HCT116 (cell line): ENCODE measurements at regions not wholly inside any gene's neighbourhood (a gene's known extent, or its start where the extent isn't known, plus 50 kb on each side); places are given as distances from the start of the nearest gene placed in this dataset.

Source experiments
- CEBPB ChIP-seq: IDR thresholded peaks from 2 replicates; pipeline ENCODE4 v1.6.1; 2012; ENCODE audit warnings: low read depth
- ELF1 ChIP-seq: IDR thresholded peaks from 2 replicates; pipeline ENCODE4 v1.6.1; 2012; ENCODE audit warnings: low read depth, borderline replicate concordance
- EZH2 ChIP-seq: fragments of 200-600 bp; sonication (generic); IDR thresholded peaks from 2 replicates; pipeline ENCODE4 v1.6.1; 2017; ENCODE audit warnings: antibody characterized with exemption, mixed run types
- JUND ChIP-seq: IDR thresholded peaks from 2 replicates; pipeline ENCODE4 v1.6.1; 2012
- POLR2A ChIP-seq: IDR thresholded peaks from 2 replicates; pipeline ENCODE4 v1.7.0; 2011; ENCODE audit warnings: borderline replicate concordance; ENCODE audit not compliant: insufficient read depth, insufficient read length; ENCODE audit errors: extremely low read depth
- POLR2AphosphoS5 ChIP-seq: IDR thresholded peaks from 2 replicates; pipeline ENCODE4 v1.6.1; 2011; ENCODE audit warnings: mild to moderate bottlenecking, low read depth, low read length, moderate library complexity
- TF ChIP-seq, protein P1 (sequence below), 3 experiments: fragments of 200-600 bp in 1 of 3; sonication (generic) in 1 of 3; IDR thresholded peaks in 2 of 3; conservative IDR thresholded peaks in 1 of 3; 2 replicates each; pipeline ENCODE4 v1.5.1; 2012 to 2017; ENCODE audit warnings: low read depth in 2 of 3, low read length in 2 of 3, antibody characterized with exemption in 1 of 3, borderline replicate concordance in 1 of 3, control low read depth in 1 of 3, mild to moderate bottlenecking in 1 of 3, mixed read lengths in 1 of 3, mixed run types in 1 of 3, moderate library complexity in 1 of 3; ENCODE audit not compliant: insufficient read depth in 1 of 3
- TF ChIP-seq, protein P2 (sequence below): IDR thresholded peaks from 2 replicates; pipeline ENCODE4 v1.6.1; 2012

GRCh38 chr9:21590058-21590996 lies 108.2 kb upstream of the IFNE start:
- TF ChIP-seq, protein P1, sequence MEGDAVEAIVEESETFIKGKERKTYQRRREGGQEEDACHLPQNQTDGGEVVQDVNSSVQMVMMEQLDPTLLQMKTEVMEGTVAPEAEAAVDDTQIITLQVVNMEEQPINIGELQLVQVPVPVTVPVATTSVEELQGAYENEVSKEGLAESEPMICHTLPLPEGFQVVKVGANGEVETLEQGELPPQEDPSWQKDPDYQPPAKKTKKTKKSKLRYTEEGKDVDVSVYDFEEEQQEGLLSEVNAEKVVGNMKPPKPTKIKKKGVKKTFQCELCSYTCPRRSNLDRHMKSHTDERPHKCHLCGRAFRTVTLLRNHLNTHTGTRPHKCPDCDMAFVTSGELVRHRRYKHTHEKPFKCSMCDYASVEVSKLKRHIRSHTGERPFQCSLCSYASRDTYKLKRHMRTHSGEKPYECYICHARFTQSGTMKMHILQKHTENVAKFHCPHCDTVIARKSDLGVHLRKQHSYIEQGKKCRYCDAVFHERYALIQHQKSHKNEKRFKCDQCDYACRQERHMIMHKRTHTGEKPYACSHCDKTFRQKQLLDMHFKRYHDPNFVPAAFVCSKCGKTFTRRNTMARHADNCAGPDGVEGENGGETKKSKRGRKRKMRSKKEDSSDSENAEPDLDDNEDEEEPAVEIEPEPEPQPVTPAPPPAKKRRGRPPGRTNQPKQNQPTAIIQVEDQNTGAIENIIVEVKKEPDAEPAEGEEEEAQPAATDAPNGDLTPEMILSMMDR (IDR thresholded peaks at IDR 0.05 in 2 of 3, conservative IDR thresholded peaks at IDR 0.05 in 1 of 3; ENCODE audit: borderline replicate concordance in 1 of 3, insufficient read depth in 1 of 3, low read depth in 2 of 3, low read length in 2 of 3) = no peak
- TF ChIP-seq POLR2AphosphoS5 (no peak; the same call in none of the 2 replicates), CEBPB (no peak), EZH2 (no peak), ELF1 (no peak), POLR2A (no peak), JUND (no peak; the same call in none of the 2 replicates)
- TF ChIP-seq, protein P2, sequence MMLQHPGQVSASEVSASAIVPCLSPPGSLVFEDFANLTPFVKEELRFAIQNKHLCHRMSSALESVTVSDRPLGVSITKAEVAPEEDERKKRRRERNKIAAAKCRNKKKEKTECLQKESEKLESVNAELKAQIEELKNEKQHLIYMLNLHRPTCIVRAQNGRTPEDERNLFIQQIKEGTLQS = no peak
